GM19025 (cell line): ENCODE measurements at regions not wholly inside any gene's neighbourhood (a gene's known extent, or its start where the extent isn't known, plus 50 kb on each side); places are given as distances from the start of the nearest gene placed in this dataset.

ENCODE experiments used
- ATAC-seq: cut with Tn5 transposase; IDR thresholded peaks from one replicate; pipeline ENCODE4 v1.9.1; 2021; ENCODE audit warnings: mild to moderate bottlenecking, low read depth, moderate library complexity; ENCODE audit not compliant: unreplicated experiment

- no peak for ATAC-seq
These were observed 939.5 kb upstream of the CHAC2 start for GRCh38 chr2:52828112-52828511.

DNA sequence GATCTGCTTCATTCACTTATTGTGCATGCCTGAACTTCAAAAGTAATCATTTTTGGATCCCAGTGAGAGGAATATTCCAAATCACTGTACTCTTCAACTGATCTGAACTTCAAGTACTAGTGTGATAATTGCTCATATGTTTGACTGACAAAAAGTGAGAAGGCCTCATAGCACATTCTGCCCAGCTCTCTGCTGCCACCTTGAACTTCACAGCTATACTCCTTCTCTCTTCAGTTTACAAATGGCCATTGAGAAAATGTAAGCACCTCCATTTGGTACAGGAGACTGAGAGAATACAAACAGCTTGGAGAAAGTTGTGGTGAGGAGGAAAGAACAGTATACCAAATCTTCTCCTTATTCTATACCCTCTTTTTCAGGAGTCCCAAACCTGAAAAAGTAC lies 946.0 kb upstream of the CHAC2 start:
- ATAC-seq, result no peak

GRCh38 chr2:52818958-52819357 lies 948.6 kb upstream of the CHAC2 start:
- no peak for ATAC-seq

DNA sequence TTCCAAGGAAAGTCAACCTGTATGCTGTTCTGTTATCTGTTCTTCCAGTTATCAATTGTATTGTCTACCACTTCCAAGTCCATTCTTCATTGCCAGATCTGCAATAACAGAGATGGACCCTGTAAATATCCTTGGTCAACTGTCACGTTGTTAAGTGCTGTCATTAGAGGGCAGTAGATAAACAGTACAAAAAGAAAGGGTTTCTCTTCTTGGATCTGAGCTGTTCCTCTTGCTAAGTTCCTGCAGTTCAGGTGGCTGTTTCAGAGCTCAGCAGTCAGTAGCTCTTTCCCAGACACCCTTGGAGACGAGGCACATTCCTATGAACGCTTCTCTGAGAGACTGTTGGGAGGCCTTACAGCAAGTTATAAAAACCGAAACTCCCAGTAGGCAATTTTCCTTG lies 957.1 kb upstream of the CHAC2 start:
- ATAC-seq, result no peak

GRCh38 chr2:52805901-52806410 lies 961.6 kb upstream of the CHAC2 start:
- ATAC-seq, result no peak

DNA sequence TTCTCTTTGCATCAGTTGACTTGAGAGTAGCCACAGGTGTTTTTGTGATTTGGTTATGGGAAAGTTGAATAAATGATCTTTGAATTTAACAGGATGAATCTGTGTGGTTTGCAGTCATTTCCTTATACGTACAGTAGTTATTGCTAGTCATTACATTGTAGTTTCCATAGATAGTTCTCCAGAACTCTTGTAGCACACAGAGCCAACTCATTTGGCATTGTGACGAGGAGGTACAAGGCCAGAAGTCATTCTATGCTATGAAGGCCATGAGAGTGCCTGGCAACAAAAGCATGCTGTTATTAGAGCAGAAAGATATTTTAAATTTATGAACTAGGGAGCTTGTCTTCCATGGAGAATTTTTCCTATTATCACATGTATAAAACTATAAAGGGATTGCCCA lies 973.0 kb upstream of the CHAC2 start:
- no peak for ATAC-seq

DNA sequence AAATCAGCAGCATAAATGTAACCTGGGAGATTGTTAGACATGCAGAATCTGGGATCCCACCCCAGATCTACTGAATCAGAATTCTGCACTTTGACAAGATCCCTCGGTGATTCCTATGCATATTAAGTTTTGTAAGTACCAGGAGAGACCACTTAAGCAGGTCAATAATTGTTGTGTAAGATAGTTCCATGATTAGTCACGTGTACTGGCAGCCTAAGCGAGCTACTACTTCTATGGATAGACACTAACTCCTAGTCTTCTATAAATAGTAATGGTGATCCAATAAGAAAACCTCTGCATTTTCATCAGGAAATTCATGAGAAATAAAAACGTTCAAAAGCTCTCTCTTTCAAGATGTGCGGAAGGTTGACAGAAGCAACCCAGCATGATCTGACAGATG lies 988.2 kb upstream of the CHAC2 start:
- no peak for ATAC-seq

- no peak for ATAC-seq
These were observed 991.0 kb upstream of the CHAC2 start for GRCh38 chr2:52776571-52776970.

- ATAC-seq, result no peak
These were observed 991.9 kb upstream of the CHAC2 start for GRCh38 chr2:52775674-52776073.

- no peak for ATAC-seq
These were observed 1001.9 kb upstream of the CHAC2 start for GRCh38 chr2:52765735-52766134.

DNA sequence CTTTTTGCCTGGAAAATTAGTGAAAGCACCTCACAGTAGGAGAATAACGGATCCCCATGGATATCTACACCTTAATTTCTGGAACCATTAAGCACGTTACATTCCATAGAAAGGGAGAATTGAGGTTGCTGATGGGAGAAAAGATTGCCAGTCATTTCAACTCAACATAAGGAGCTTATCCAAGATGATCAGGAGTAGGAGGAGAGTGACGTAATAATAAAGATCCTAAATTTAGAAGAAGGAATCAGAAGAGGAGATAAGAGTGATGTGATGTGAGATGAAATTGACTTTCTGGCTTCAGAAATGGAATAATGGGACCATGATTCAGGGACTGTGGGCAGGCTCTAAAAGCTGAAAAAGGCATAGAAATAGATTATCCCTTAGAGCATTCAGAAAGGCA lies 1017.8 kb upstream of the CHAC2 start:
- no peak for ATAC-seq

GRCh38 chr2:52745144-52745543 lies 1022.5 kb upstream of the CHAC2 start:
- ATAC-seq, result no peak

DNA sequence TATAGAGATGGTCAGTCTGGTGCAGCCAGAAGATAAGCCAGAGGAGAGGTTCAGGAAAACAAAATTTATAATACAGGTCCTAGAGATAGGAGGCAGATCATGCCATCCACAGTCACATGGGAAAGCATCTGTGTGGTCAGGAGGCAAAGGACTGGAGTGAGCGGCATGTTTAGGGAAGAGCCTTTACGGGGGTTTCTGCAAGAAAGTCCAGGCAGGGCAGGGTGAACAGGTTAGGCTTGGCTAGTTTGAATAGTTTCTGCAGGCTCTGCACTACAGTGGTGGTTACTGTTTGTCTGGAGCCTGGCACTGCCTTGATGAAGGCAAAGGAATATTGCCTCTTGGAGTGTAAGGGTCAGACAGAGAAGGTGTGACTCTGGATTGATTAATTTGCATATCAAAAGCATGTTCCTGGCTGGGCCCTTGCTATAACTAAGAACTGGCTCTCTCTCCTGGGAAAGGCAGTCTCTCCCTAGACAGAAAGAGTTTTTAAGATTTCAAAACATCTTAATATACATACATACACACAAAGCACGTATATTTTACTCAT lies 1034.7 kb upstream of the CHAC2 start:
- no peak for ATAC-seq

GRCh38 chr2:52724585-52724984 lies 1043.0 kb upstream of the CHAC2 start:
- no peak for ATAC-seq

DNA sequence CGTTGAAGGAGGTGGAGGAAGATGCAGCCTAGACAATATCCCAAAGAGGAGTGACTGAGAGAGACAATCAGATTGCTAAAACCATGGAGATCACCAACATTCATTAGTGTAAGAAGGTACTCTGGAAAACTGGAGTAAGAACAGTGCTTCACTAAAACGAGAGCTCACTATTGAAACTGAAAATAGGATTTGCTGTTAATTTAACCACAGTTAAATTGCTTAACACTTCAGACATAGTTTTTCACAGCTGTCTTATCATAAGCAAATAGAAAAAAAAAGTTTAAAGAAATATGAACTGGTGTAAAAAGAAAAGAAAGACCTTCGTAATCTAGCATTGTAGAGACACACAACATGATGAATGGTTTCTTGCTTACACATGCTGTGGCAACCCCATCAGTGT lies 1049.8 kb upstream of the CHAC2 start:
- ATAC-seq, result no peak

DNA sequence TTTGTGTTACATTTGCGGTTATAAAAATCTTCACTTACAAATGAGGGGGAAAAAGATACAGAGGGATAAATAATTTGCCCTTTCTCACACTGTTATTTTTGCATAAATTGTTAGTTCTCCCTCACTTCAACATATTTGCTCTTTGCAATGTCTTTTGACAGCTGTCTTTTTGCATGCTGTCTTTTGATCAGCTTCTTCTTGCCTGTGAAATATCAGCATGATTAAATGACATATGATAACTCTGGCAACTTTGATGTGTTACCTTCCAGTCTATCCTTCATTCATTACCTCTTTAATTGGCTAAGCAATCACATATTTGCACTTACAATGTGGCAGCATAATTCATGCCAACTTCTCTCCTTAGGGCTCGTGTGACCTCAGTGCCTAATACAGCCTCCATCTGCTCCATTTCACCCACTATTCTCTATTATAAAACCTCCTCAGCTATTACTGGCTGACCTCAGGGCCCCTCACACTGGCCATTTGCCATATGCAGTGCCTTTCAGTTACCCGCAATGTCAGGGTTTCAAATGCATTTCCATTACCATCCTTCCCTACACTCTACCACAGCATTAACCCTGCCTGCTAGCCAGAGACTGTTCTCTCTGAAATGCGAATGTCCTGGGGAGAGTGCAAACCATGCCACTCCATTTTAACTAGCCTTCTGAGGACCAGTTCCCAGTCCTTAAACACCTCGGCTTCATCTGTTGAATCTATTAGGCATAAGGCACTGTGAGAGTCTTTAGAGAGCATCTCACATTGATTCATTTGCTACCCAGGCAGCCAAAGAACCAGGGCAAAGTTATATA lies 1056.6 kb upstream of the CHAC2 start:
- ATAC-seq, result no peak

GRCh38 chr2:52704251-52704650 lies 1063.4 kb upstream of the CHAC2 start:
- no peak for ATAC-seq

DNA sequence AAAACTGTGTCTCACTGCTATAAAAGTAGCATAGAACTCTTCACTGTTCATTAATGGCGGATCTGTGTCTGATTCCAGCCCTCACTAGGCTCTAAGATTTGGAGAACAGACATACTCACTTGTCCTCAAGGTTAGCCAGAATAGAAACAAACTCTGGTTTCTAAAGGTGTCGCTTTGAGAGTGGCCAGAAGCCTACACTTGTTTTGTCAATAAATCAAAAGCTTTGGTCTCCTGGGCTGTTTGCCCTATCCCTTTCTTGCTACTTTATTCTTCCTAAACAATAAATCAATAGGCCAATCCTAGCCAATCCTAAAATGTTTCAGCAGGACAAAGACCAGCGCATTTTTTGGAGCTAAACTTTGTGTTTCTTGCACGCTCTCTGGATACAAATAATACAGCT lies 1064.6 kb upstream of the CHAC2 start:
- ATAC-seq, result no peak

DNA sequence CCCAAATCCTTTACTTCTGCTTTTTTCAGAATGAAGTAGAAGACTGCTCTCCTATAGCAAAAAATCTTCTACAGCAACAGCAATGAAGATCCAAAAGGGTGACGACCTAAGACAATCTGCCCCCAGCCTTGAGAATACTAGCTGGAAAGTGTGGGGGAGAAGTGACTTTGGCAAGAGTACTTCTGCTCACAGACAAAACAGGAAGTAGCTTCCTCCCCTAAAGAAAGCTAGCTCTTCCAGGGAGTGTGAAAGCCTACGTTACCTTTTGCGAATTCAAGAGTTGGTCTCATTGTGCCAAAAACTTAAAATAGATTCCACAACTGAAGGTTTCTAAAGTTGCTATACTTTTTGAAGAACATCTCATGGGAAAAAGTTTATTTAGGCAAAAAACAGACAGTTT lies 1069.2 kb upstream of the CHAC2 start:
- ATAC-seq, result no peak

- no peak for ATAC-seq
These were observed 1069.9 kb upstream of the CHAC2 start for GRCh38 chr2:52697690-52698089.

DNA sequence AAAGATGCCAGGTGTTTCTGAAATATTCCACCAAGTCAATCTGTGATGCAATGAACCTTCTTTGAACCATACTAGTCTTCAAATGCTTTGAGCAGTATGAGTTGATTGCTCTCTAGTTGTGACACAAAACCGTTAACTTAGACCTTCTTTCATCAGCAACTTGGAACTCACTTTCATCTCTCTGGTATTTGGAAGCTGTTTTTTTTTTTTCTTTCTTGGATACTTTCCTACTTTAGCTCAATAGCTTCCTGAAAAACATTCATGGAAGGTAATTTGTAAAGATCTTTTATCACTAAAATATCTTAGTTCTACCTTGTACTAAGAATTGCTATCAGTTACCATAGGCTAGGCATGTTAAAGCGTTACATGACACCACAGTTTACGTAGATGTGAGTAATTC lies 1071.9 kb upstream of the CHAC2 start:
- ATAC-seq, result no peak

GRCh38 chr2:52686935-52687334 lies 1080.7 kb upstream of the CHAC2 start:
- no peak for ATAC-seq
